ENCODE measurements at regions not wholly inside any gene's neighbourhood (a gene's known extent, or its start where the extent isn't known, plus 50 kb on each side); places are given as distances from the start of the nearest gene placed in this dataset.
A peak's percentile ranks its signal among the peaks of the same experiment; 100 is the strongest.

DNA sequence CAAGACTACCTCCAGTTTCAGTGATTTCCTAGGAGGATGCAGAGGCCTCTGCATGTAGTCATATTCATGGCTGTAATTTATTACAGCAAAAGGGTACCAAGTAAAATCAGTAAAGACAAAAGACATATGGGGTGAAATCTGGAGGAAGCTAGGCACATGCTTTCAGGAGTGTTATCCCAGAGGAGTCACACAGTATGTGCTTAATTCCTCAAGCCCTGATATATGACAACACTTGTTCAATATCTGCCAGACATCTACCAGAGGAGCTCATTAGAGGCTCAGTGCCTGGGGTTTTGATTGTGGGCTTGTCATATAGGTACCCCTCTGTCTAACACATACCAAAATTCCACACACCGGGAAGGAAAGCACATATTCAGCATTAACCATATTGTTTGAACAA, 283.8 kb downstream of the CXCL12 start:
- FAIRE-seq: no peak
- no peak overlapping the region for H4K91ac ChIP-seq (replicated peaks; ENCODE audit: insufficient read length, low read length)
- ChIA-PET CTCF (ENCODE audit: partially characterized antibody) (interaction anchor here (1.1 to 2.0 kb wide), 2 partner anchors 55 to 418 kb away, joined by 3 to 6 read pairs; no protein-coding TSS in a partner anchor), POLR2A (ENCODE audit: partially characterized antibody) (no interaction called here)
- no peak overlapping the region for H3K56ac ChIP-seq (replicated peaks; ENCODE audit: insufficient read length, low read depth, low read length)
- no peak overlapping the region for H3K27ac ChIP-seq (ENCODE audit: low read depth, low read length)
- H2BK12ac ChIP-seq (ENCODE audit: low read depth, low read length): no peak overlapping the region
- H2BK120ac ChIP-seq (replicated peaks; ENCODE audit: low read depth, low read length): no peak overlapping the region
- WGBS, 2 experiments (ENCODE audit: extremely low coverage in 1 of 2, insufficient coverage in 1 of 2, insufficient read length in 1 of 2, insufficient replicate concordance in 2 of 2, low coverage in 1 of 2, low lambda C conversion rate in 2 of 2, missing lambda C conversion rate in 1 of 2): 79% methylated on average over 1 of the region's 1 CpG; no CpG with 5 or more reads in 1 of the 2 experiments
- no peak overlapping the region for H4K5ac ChIP-seq (ENCODE audit: insufficient read length, low read depth, low read length)
- no peak overlapping the region; a peak in 1 of 4 replicates for H3K4me2 ChIP-seq (ENCODE audit: insufficient read depth in 1 of 2, low read depth in 2 of 2, low read length in 2 of 2)
- no peaks in the 10 kb centered on the region for H3K36me3 ChIP-seq (ENCODE audit: control insufficient read depth in 2 of 4, insufficient read depth in 4 of 4, low read length in 3 of 4)
- no peaks in the 10 kb centered on the region for H3K79me2 ChIP-seq (ENCODE audit: control insufficient read depth in 1 of 2, insufficient read depth in 2 of 2, low read length in 2 of 2)
- H2BK15ac ChIP-seq (ENCODE audit: low read length): no peak overlapping the region
- H4K8ac ChIP-seq (ENCODE audit: extremely low read depth, insufficient read depth, low read length): no peak overlapping the region
- no peak overlapping the region for H2AK5ac ChIP-seq (ENCODE audit: low read depth, low read length)
- TF ChIP-seq YY1 (IDR thresholded peaks at IDR 0.05; ENCODE audit: low read depth, low read length): no peak
- TF ChIP-seq NRF1 (IDR thresholded peaks at IDR 0.05; ENCODE audit: low read depth, low read length): no peak
- no peak for TF ChIP-seq TAF7 (optimal IDR thresholded peaks at IDR 0.05; ENCODE audit: borderline replicate concordance, low read depth, low read length)
- TF ChIP-seq FOSL1 (IDR thresholded peaks at IDR 0.05; ENCODE audit: insufficient read depth, low read depth, low read length): no peak
- H3K23me2 ChIP-seq (ENCODE audit: low read depth, low read length): no peaks in the 10 kb centered on the region
- peaks cover 0 to 5% (median 1%) of the 10 kb centered on the region in 4 experiments; a peak in 2 of 7 replicates for H3K4me1 ChIP-seq (replicated peaks in 1 of 4; ENCODE audit: control insufficient read depth in 3 of 4, insufficient read depth in 4 of 4, low read length in 3 of 4)
- H4K20me1 ChIP-seq (replicated peaks in 1 of 2; ENCODE audit: control insufficient read depth in 1 of 2, insufficient read depth in 2 of 2, low read length in 2 of 2): no peaks in the 10 kb centered on the region
- no peaks in the 10 kb centered on the region for H3K27me3 ChIP-seq (replicated peaks in 1 of 4; ENCODE audit: control insufficient read depth in 3 of 4, extremely low read depth in 1 of 4, insufficient read depth in 3 of 4, low read length in 3 of 4)
- no peak overlapping the region for H2BK5ac ChIP-seq (ENCODE audit: low read depth, low read length)
- H3K9ac ChIP-seq (replicated peaks in 1 of 4; ENCODE audit: extremely low read depth in 1 of 4, low read depth in 3 of 4, low read length in 3 of 4): no peak overlapping the region
- no peak overlapping the region for H3K4ac ChIP-seq (replicated peaks; ENCODE audit: insufficient read length, low read depth, low read length)
- no peak overlapping the region for H2BK20ac ChIP-seq (ENCODE audit: low read length)
- H3K9me3 ChIP-seq (ENCODE audit: insufficient read depth in 2 of 2, low read depth in 1 of 2, low read length in 1 of 2): no peaks in the 10 kb centered on the region; a peak in 1 of 4 replicates
- H3K14ac ChIP-seq (ENCODE audit: insufficient read length): no peak overlapping the region
- DNase-seq (ENCODE audit: low read depth in 1 of 2, low spot score in 2 of 2): no peak
- H3K18ac ChIP-seq (ENCODE audit: extremely low read depth, low read length): no peak overlapping the region
- 0 out of 2 replicates have a peak overlapping the region, but pooled peaks have one; percentile 2 for H2AFZ ChIP-seq (ENCODE audit: low read length)
- no peak overlapping the region for H3K4me3 ChIP-seq (ENCODE audit: extremely low read depth in 1 of 4, insufficient read depth in 2 of 4, low read depth in 3 of 4, low read length in 4 of 4)
- H3K79me1 ChIP-seq (ENCODE audit: low read depth, low read length): no peaks in the 10 kb centered on the region
- H3K23ac ChIP-seq (ENCODE audit: insufficient read length): no peak overlapping the region

All from H1 (cell line).